ENCODE measurements at regions not wholly inside any gene's neighbourhood (a gene's known extent, or its start where the extent isn't known, plus 50 kb on each side); places are given as distances from the start of the nearest gene placed in this dataset.

DNA sequence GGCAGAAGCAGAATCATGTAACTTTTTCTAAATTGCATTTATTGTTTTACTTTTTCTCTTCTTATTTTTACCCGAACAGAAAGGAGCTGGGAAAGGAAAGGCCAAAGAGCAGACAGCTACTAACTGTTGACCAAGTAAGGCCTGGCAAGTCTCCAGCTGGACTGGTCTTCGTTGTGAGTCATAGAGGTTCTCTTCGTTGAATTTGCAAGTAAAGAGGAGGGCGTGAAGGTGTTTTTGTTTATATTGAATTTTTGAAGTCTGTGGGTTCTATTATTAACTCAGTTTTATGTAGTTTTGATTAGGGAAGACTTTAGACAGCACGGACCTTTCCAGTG, 416.5 kb upstream of the CCNH start:
- TF ChIP-seq, protein P1, sequence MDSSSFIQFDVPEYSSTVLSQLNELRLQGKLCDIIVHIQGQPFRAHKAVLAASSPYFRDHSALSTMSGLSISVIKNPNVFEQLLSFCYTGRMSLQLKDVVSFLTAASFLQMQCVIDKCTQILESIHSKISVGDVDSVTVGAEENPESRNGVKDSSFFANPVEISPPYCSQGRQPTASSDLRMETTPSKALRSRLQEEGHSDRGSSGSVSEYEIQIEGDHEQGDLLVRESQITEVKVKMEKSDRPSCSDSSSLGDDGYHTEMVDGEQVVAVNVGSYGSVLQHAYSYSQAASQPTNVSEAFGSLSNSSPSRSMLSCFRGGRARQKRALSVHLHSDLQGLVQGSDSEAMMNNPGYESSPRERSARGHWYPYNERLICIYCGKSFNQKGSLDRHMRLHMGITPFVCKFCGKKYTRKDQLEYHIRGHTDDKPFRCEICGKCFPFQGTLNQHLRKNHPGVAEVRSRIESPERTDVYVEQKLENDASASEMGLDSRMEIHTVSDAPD (CRISPR knock-in tag; IDR thresholded peaks at IDR 0.05) = no peak
- TF ChIP-seq, protein P2, sequence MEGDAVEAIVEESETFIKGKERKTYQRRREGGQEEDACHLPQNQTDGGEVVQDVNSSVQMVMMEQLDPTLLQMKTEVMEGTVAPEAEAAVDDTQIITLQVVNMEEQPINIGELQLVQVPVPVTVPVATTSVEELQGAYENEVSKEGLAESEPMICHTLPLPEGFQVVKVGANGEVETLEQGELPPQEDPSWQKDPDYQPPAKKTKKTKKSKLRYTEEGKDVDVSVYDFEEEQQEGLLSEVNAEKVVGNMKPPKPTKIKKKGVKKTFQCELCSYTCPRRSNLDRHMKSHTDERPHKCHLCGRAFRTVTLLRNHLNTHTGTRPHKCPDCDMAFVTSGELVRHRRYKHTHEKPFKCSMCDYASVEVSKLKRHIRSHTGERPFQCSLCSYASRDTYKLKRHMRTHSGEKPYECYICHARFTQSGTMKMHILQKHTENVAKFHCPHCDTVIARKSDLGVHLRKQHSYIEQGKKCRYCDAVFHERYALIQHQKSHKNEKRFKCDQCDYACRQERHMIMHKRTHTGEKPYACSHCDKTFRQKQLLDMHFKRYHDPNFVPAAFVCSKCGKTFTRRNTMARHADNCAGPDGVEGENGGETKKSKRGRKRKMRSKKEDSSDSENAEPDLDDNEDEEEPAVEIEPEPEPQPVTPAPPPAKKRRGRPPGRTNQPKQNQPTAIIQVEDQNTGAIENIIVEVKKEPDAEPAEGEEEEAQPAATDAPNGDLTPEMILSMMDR (IDR thresholded peaks at IDR 0.05 in 2 of 3, conservative IDR thresholded peaks at IDR 0.05 in 1 of 3; ENCODE audit: insufficient read depth in 2 of 3, low read depth in 1 of 3, low read length in 3 of 3) = no peak
- TF ChIP-seq, protein P3, sequence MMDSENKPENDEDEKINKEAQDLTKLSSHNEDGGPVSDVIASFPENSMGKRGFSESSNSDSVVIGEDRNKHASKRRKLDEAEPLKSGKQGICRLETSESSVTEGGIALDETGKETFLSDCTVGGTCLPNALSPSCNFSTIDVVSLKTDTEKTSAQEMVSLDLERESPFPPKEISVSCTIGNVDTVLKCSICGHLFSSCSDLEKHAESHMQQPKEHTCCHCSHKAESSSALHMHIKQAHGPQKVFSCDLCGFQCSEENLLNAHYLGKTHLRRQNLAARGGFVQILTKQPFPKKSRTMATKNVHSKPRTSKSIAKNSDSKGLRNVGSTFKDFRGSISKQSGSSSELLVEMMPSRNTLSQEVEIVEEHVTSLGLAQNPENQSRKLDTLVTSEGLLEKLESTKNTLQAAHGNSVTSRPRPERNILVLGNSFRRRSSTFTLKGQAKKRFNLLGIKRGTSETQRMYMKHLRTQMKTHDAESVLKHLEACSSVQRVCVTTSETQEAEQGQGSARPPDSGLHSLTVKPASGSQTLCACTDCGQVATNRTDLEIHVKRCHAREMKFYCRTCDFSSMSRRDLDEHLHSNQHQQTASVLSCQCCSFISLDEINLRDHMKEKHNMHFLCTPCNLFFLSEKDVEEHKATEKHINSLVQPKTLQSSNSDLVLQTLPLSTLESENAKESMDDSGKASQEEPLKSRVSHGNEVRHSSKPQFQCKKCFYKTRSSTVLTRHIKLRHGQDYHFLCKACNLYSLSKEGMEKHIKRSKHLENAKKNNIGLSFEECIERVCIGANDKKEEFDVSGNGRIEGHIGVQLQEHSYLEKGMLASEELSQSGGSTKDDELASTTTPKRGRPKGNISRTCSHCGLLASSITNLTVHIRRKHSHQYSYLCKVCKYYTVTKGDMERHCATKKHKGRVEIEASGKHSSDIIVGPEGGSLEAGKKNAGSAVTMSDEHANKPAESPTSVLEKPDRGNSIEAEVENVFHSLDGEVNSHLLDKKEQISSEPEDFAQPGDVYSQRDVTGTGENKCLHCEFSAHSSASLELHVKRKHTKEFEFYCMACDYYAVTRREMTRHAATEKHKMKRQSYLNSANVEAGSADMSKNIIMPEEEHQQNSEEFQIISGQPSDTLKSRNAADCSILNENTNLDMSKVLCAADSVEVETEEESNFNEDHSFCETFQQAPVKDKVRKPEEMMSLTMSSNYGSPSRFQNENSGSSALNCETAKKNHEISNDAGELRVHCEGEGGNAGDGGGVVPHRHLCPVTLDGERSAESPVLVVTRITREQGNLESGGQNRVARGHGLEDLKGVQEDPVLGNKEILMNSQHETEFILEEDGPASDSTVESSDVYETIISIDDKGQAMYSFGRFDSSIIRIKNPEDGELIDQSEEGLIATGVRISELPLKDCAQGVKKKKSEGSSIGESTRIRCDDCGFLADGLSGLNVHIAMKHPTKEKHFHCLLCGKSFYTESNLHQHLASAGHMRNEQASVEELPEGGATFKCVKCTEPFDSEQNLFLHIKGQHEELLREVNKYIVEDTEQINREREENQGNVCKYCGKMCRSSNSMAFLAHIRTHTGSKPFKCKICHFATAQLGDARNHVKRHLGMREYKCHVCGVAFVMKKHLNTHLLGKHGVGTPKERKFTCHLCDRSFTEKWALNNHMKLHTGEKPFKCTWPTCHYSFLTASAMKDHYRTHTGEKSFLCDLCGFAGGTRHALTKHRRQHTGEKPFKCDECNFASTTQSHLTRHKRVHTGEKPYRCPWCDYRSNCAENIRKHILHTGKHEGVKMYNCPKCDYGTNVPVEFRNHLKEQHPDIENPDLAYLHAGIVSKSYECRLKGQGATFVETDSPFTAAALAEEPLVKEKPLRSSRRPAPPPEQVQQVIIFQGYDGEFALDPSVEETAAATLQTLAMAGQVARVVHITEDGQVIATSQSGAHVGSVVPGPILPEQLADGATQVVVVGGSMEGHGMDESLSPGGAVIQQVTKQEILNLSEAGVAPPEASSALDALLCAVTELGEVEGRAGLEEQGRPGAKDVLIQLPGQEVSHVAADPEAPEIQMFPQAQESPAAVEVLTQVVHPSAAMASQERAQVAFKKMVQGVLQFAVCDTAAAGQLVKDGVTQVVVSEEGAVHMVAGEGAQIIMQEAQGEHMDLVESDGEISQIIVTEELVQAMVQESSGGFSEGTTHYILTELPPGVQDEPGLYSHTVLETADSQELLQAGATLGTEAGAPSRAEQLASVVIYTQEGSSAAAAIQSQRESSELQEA (IDR thresholded peaks at IDR 0.05; ENCODE audit: low read depth) = no peak

Measured in K562 (cell line).